ENCODE measurements at regions not wholly inside any gene's neighbourhood (a gene's known extent, or its start where the extent isn't known, plus 50 kb on each side); places are given as distances from the start of the nearest gene placed in this dataset. TPM values are rescaled to one million over a fixed set of nuclear protein-coding genes. Genes with fewer than 3 reads are reported as not detected.

GRCh38 chr1:209531549-209531948 is 52.0 kb upstream of the CAMK1G start (continued):
- TF ChIP-seq CTCF (conservative IDR thresholded peaks at IDR 0.05; ENCODE audit: low read depth in 2 of 2) (no peak), CREB1 (CRISPR knock-in tag; IDR thresholded peaks at IDR 0.05; ENCODE audit: low read depth) (no peak), EZH2phosphoT487 (IDR thresholded peaks at IDR 0.05; ENCODE audit: unreplicated experiment) (no peak)

MicroRNAs encoded in the stretch of these regions (microRNA counts, 767-probe panel; counts per million panel counts)
- 10,660 counts per million, percentile 74 among the panel's probes with 10 or more counts for microRNA hsa-miR-205-5p

Small RNA genes lying in the stretch of these regions (microRNA-seq; reads per million reads assigned to microRNA genes)
- 505 reads per million, percentile 85 among the genes with 10 or more reads in this experiment for gene MIR205

Small RNA genes lying in the stretch of these regions (small RNA-seq; reads per million reads assigned to genes)
- not detected for gene AC104465.1 (ENCODE audit: low replicate concordance)

Data from GM23338 (cell line).